Neural progenitor cell (in vitro differentiated cells): ENCODE measurements at regions not wholly inside any gene's neighbourhood (a gene's known extent, or its start where the extent isn't known, plus 50 kb on each side); places are given as distances from the start of the nearest gene placed in this dataset.

ENCODE experiments used
- CTCF ChIP-seq: fragments of 200-600 bp; sonication (generic); IDR thresholded peaks from 2 replicates; pipeline ENCODE4 v1.5.1; 2017; ENCODE audit warnings: antibody characterized with exemption, mild to moderate bottlenecking
- EZH2 ChIP-seq: fragments of 200-600 bp; sonication (generic); IDR thresholded peaks from 2 replicates; pipeline ENCODE4 v1.6.1; 2017; ENCODE audit warnings: antibody characterized with exemption, mild to moderate bottlenecking, moderate library complexity
- EZH2phosphoT487 ChIP-seq: fragments of 200-600 bp; sonication (generic); IDR thresholded peaks from 2 replicates; pipeline ENCODE4 v1.6.1; 2017; ENCODE audit warnings: antibody characterized with exemption

- no peak for TF ChIP-seq CTCF
- TF ChIP-seq EZH2phosphoT487: no peak
- TF ChIP-seq EZH2: no peak
Measured at GRCh38 chr21:36643374-36644250, 55.3 kb upstream of the SIM2 start.
